ENCODE measurements at regions not wholly inside any gene's neighbourhood (a gene's known extent, or its start where the extent isn't known, plus 50 kb on each side); places are given as distances from the start of the nearest gene placed in this dataset.

DNA sequence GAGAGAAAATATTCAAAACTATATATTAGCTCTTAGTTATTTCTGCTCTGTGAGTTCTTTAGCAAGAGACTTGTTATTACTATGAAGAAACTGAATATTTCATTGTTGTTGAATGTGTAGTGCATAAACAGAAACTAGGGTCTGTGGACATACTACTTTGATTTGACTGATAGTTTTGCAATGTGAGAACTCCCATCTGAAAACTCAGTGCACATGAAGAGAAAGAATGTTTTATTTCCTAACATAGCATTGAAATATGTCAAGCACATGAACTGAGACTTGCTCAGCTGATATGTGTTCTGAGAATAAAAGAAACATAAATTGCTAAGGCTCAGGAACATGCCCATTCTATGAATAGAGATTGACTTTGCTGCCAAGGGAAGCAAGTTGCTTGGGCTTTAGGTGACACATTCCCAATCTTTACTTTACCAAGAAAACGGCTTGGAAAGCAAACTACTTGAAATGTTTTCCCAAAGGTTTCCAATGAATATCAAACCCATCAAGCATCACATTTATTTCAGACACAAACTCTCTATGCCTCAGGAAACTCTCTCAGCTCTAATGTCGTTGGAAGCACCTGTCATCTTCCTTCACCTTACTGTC is 290.4 kb downstream of the SLC16A7 start:
- no peak overlapping the region for H3K4me3 ChIP-seq (ENCODE audit: low read length)
- peak; percentile 34 for DNase-seq (ENCODE audit: low read depth)
- TF ChIP-seq, protein P1, sequence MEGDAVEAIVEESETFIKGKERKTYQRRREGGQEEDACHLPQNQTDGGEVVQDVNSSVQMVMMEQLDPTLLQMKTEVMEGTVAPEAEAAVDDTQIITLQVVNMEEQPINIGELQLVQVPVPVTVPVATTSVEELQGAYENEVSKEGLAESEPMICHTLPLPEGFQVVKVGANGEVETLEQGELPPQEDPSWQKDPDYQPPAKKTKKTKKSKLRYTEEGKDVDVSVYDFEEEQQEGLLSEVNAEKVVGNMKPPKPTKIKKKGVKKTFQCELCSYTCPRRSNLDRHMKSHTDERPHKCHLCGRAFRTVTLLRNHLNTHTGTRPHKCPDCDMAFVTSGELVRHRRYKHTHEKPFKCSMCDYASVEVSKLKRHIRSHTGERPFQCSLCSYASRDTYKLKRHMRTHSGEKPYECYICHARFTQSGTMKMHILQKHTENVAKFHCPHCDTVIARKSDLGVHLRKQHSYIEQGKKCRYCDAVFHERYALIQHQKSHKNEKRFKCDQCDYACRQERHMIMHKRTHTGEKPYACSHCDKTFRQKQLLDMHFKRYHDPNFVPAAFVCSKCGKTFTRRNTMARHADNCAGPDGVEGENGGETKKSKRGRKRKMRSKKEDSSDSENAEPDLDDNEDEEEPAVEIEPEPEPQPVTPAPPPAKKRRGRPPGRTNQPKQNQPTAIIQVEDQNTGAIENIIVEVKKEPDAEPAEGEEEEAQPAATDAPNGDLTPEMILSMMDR (conservative IDR thresholded peaks at IDR 0.05; ENCODE audit: low read length), result no peak

DNA sequence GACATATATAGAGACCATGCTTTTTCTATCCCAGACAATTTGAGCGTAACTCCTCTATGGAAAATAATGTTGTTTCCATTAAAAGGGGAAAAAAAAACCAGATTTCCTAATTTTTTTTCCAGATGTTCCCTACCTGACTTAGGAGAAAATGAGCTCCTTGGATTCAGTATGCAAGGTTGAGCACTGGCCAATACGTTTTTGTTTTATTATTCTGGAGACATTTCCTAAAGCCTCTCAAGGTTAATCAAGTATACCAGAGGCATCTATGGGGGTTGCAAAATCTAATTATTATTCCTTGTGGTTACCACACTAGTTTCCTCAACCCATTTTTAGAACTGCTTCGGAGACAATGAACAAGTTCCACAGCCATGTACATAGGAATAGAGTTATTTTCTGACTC is 291.3 kb downstream of the SLC16A7 start:
- TF ChIP-seq, protein P1 (conservative IDR thresholded peaks at IDR 0.05; ENCODE audit: low read length), result no peak
- H3K4me3 ChIP-seq (ENCODE audit: low read length), result no peak overlapping the region
- no peak for DNase-seq (ENCODE audit: low read depth)

DNA sequence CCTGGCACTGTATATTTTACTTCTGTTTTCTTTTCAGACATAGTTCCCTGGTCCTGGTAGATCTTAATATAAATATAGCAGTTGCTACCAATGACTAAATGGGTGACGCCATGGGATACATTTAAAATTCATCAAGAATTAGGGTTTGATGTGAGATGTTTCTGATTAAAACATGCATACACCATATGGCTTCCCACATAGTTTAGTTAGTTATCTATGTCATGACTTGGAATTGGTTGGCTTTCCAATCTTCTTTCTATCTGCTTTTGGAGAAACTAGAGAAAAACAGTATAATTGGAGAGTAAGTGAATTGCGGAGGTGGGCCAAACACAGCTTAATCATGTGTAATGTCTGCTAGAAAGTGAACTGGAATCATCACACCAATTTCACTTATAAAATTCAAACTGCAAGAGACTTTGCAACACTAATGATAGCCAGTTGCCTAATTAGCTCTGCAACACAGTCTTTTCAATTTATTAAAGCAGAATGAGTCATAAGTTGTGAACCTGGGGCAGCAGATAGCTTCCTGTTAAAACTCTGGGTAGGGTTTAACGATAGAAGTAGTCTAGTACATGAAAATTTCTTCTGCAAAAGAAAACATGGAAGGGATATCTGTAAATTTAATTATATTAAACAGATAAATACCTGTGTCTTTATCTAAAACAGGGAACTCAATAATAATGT is 295.2 kb downstream of the SLC16A7 start:
- TF ChIP-seq, protein P1 (conservative IDR thresholded peaks at IDR 0.05; ENCODE audit: low read length), result no peak
- no peak for DNase-seq (ENCODE audit: low read depth)
- no peak overlapping the region for H3K4me3 ChIP-seq (ENCODE audit: low read length)

DNA sequence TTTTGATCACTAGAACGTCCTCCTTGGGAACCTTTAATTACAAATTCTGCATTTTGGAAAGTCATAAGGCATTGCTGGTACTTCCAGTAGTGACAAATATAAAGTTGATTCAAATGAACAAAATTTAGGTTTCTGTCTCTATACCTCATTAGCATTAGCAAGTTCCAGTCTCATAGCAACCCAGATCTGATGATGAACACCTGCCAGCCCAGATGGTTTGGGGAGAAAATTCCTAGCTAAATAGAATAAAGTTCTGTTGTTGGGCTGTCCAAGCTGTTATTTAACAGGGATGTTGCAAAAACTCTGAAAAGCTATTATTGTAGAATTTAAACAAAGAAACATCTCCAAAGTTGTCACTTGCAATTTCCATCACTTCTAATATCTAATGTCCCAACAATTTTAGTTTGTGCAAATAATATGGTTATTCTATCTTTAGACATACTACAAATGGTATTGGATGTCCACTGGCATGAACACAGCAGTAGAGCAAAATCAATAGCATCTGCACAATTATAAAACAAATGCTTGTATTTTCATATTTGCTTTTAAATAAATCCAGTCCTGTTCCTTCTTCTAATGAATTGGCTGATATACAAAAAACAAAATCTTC is 299.4 kb downstream of the SLC16A7 start:
- peak; percentile 1 for DNase-seq (ENCODE audit: low read depth)
- TF ChIP-seq, protein P1 (conservative IDR thresholded peaks at IDR 0.05; ENCODE audit: low read length), result no peak
- no peak overlapping the region for H3K4me3 ChIP-seq (ENCODE audit: low read length)

DNA sequence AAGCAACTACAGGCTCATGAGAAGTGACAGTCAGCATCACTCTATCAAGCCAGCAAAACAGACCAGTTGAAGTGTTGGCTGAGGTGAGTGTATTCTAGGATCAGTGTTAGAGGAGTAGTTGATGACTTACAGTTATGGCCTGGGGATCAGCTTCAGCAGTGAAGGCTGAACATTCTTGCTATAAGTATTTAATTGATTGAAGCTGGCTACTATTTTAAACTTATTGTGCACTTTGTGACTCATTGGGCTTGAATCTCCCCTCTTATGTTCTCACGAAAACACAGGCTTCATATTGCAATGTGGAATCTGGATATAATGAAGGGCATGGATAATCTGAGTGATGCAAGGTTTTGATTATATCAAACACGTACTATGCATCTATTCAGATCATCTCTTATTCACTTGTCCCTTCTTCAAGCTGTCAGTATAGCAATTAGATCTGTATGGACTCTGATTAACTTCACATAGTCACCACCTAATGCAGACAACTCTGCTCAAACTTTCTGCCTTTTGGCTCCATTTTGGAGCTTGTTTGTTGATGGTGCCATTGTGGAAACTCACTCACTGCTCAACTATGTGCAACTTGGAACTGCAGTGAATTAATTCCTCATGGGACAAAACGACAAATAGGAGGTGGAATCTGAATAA is 309.2 kb downstream of the SLC16A7 start:
- peak; percentile 96 for DNase-seq (ENCODE audit: low read depth)
- H3K4me3 ChIP-seq (ENCODE audit: low read length), result no peak overlapping the region
- TF ChIP-seq, protein P1 (conservative IDR thresholded peaks at IDR 0.05; ENCODE audit: low read length), result no peak

DNA sequence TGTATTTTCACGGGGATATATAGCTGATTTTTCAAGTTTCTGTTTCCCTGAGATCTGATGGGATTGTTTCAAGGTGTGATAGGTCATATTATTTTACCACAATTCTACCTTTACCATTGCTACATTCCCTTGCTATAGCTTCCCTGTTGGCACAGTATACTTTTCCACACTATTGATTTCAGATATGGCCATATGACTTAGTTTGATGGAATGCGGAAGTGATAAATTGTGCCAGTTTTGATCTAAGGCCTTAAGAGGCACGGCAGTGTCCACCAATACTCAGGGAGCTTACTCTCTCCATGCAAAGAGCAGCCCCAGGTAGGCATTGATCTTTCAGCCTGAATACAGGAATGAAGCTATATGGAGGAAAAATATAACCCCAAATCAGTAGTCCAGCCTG is 315.7 kb downstream of the SLC16A7 start:
- TF ChIP-seq, protein P1 (conservative IDR thresholded peaks at IDR 0.05; ENCODE audit: low read length), result no peak
- no peak for DNase-seq (ENCODE audit: low read depth)
- no peak overlapping the region for H3K4me3 ChIP-seq (ENCODE audit: low read length)
